NT2/D1 (cell line): ENCODE measurements at regions not wholly inside any gene's neighbourhood (a gene's known extent, or its start where the extent isn't known, plus 50 kb on each side); places are given as distances from the start of the nearest gene placed in this dataset.

ENCODE experiments used
- SUZ12 ChIP-seq: IDR thresholded peaks from 2 replicates; pipeline ENCODE4 v1.6.1; 2011; ENCODE audit not compliant: insufficient read length, insufficient read depth; ENCODE audit errors: extremely low read depth
- YY1 ChIP-seq: IDR thresholded peaks from 2 replicates; pipeline ENCODE4 v1.6.1; 2011; ENCODE audit not compliant: insufficient read length, insufficient read depth

- TF ChIP-seq YY1 (no peak), SUZ12 (no peak)
These were observed 307.4 kb upstream of the COL8A1 start for GRCh38 chr3:99330924-99331532.
